ENCODE measurements at regions not wholly inside any gene's neighbourhood (a gene's known extent, or its start where the extent isn't known, plus 50 kb on each side); places are given as distances from the start of the nearest gene placed in this dataset.

DNA sequence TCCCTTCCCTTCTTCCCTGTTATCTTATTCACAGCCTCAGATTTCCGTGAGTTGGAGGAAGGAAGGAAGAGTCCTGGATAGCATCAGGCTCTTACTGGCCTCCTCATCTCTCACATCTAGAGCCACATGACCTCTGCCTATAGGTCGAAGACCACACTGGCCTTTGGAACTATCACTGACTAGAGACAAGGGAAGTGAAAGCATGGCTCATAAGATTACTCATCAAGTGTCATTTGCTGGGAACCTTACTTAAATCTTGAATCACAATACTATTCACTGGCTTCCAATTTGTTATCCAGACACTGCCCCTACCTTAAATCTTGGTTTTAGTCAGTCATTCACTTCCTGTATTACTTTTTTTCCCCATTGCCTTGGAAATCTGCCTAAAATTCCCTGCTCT, 61.6 kb upstream of the MTMR8 start:
- DNase-seq (ENCODE audit: low read depth) = peak; percentile 30

DNA sequence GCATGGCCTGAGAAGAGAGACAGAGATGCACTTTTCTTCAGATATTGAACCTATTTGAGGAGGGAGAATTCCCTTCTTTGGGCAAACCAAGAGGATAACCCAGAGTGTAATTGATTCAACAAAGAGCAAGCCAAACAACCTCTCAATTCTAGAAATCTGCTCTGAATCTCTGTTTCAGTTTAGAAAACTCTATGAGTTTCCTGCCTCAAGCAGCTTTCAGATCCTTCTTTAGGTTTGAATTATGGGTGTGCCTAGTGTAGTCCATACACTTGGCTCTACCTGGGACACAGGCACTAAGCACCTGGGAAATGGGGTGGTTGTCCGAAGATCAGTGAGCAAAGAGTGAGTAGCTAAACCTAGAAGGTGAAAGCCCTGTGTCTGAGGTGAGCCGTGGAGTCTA, 52.0 kb upstream of the MTMR8 start:
- no peak for DNase-seq (ENCODE audit: low read depth)
